Retinal pigment epithelial cell (primary cell): ENCODE measurements at regions not wholly inside any gene's neighbourhood (a gene's known extent, or its start where the extent isn't known, plus 50 kb on each side); places are given as distances from the start of the nearest gene placed in this dataset.

Source experiments
- DNase-seq: peaks from one replicate; pipeline ENCODE4 v3.0.0-alpha.2; 2010; ENCODE audit warnings: low read depth
- H3K4me3 ChIP-seq: 2 replicates; pipeline ENCODE4 v1.5.1; 2011; ENCODE audit warnings: mild to moderate bottlenecking, low read length, control low read depth, moderate library complexity
- TF ChIP-seq, protein P1 (sequence below): conservative IDR thresholded peaks from 2 replicates; pipeline ENCODE4 v1.5.1; 2011; ENCODE audit warnings: low read depth, low read length, control low read depth, inconsistent platforms

GRCh38 chr7:53087274-53087673 lies 51.8 kb downstream of the POM121L12 start:
- no peak overlapping the region for H3K4me3 ChIP-seq
- TF ChIP-seq, protein P1, sequence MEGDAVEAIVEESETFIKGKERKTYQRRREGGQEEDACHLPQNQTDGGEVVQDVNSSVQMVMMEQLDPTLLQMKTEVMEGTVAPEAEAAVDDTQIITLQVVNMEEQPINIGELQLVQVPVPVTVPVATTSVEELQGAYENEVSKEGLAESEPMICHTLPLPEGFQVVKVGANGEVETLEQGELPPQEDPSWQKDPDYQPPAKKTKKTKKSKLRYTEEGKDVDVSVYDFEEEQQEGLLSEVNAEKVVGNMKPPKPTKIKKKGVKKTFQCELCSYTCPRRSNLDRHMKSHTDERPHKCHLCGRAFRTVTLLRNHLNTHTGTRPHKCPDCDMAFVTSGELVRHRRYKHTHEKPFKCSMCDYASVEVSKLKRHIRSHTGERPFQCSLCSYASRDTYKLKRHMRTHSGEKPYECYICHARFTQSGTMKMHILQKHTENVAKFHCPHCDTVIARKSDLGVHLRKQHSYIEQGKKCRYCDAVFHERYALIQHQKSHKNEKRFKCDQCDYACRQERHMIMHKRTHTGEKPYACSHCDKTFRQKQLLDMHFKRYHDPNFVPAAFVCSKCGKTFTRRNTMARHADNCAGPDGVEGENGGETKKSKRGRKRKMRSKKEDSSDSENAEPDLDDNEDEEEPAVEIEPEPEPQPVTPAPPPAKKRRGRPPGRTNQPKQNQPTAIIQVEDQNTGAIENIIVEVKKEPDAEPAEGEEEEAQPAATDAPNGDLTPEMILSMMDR: no peak
- DNase-seq: no peak

DNA sequence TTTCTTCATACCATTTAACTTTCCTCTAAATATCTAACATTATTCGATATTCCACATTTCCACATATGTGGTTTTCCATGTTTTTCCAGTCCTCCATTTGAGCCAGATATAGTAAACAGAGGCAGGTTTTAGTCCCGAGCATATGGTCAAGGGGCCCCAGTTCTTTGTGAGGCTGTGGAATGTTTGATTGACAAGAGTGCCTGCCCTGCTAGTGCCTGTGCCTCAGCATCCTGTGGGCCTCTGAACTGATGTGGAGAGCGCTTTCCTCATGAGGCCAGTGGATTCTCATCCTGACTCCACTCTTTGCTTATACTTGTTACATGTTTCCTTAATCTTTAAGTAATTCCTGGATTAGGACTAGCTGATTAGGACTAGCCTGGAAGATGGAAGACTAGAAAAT lies 58.8 kb downstream of the POM121L12 start:
- no peak for DNase-seq
- TF ChIP-seq, protein P1: no peak
- no peak overlapping the region for H3K4me3 ChIP-seq

DNA sequence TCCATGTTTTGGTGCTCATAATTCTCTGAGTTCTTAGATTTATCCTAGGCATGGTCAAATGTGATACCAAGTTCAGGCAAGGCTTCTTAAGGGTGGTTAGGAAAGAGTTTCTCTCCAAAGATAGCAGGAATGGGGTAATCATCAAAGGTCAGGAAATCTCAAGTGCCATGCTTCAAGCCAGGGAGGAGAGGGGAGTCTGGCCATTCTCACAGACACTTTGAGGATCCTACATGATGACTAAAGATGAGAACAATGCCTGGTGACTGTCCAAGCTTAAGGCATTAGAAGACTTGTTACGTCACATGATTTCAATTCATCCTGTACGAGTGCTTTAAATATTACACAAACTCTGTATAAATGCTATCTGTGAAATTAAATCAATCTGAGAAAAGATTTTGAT lies 59.4 kb downstream of the POM121L12 start:
- no peak overlapping the region for H3K4me3 ChIP-seq
- TF ChIP-seq, protein P1: no peak
- DNase-seq: no peak

GRCh38 chr7:53095731-53096501 lies 60.5 kb downstream of the POM121L12 start:
- H3K4me3 ChIP-seq: no peak overlapping the region
- no peak for DNase-seq
- TF ChIP-seq, protein P1: no peak

GRCh38 chr7:53100091-53100490 lies 64.7 kb downstream of the POM121L12 start:
- TF ChIP-seq, protein P1: no peak
- DNase-seq: no peak
- no peak overlapping the region for H3K4me3 ChIP-seq

DNA sequence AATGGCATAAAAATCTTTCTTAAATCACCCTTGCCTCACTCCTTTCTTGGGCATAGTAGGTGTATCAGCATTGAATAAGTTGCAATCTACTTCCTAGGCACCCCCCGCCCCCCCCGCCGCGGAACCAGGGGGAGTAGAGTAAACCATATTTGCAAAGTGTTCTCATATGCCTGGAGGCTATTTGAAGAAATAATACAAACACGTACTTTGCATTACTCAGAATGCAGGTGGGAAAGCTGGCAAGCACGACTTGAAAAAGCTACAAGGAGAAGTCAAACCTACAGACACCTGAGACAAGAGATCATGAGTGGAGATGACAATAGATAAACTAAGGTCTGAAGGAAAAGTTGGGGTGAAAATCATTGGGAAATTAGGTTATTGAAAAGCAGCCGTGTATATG lies 65.6 kb downstream of the POM121L12 start:
- H3K4me3 ChIP-seq: no peak overlapping the region
- DNase-seq: no peak
- TF ChIP-seq, protein P1: no peak

- H3K4me3 ChIP-seq: no peak overlapping the region
- DNase-seq: no peak
- TF ChIP-seq, protein P1: no peak
These were observed 75.0 kb downstream of the POM121L12 start for GRCh38 chr7:53110425-53110824.
